Neural cell (in vitro differentiated cells): ENCODE measurements at regions not wholly inside any gene's neighbourhood (a gene's known extent, or its start where the extent isn't known, plus 50 kb on each side); places are given as distances from the start of the nearest gene placed in this dataset.

Source experiments
- H2AFZ ChIP-seq: fragments of 200-600, 300-800 bp; sonication (generic), shearing (Covaris generic); 2 replicates; pipeline ENCODE4 v1.6.0; 2014; ENCODE audit warnings: low read depth, mild to moderate bottlenecking, antibody characterized with exemption, low read length, moderate library complexity
- H3F3A ChIP-seq: fragments of 200-600 bp; shearing (Covaris generic); 2 replicates; pipeline ENCODE4 v1.6.1; 2016; ENCODE audit warnings: mild to moderate bottlenecking, moderate library complexity, mixed read lengths, antibody characterized with exemption, low read length; ENCODE audit not compliant: insufficient read depth, poor library complexity, severe bottlenecking
- H3K27ac ChIP-seq: fragments of 200-600, 300-800 bp; sonication (generic), shearing (Covaris generic); 2 replicates; pipeline ENCODE4 v1.5.1; 2014; ENCODE audit warnings: mild to moderate bottlenecking, low read length, moderate library complexity
- H3K27me3 ChIP-seq: fragments of 300-800, 200-600 bp; sonication (generic), shearing (Covaris generic); 2 replicates; pipeline ENCODE4 v1.6.0; 2014; ENCODE audit warnings: mild to moderate bottlenecking, low read depth, low read length, moderate library complexity; ENCODE audit not compliant: insufficient read depth
- H3K36me3 ChIP-seq: fragments of 300-800, 200-600 bp; sonication (generic), shearing (Covaris generic); 2 replicates; pipeline ENCODE4 v1.5.1; 2014; ENCODE audit warnings: mild to moderate bottlenecking, antibody characterized with exemption, low read length, moderate library complexity; ENCODE audit not compliant: insufficient read depth
- H3K4me2 ChIP-seq: fragments of 300-800, 200-600 bp; sonication (generic), shearing (Covaris generic); 2 replicates; pipeline ENCODE4 v1.6.0; 2014; ENCODE audit warnings: mild to moderate bottlenecking, low read length
- H3K4me3 ChIP-seq: fragments of 300-800, 200-600 bp; sonication (generic), shearing (Covaris generic); 2 replicates; pipeline ENCODE4 v1.5.1; 2014; ENCODE audit warnings: mild to moderate bottlenecking, low read length, moderate library complexity
- H3K79me2 ChIP-seq: fragments of 200-600 bp; shearing (Covaris generic); replicated peaks from 2 replicates; pipeline ENCODE4 v1.6.0; 2014; ENCODE audit warnings: mild to moderate bottlenecking, low read length, moderate library complexity; ENCODE audit not compliant: insufficient read depth
- H3K9ac ChIP-seq: fragments of 300-800, 200-600 bp; sonication (generic), shearing (Covaris generic); 2 replicates; pipeline ENCODE4 v1.6.1; 2016; ENCODE audit warnings: mild to moderate bottlenecking, low read length, mixed read lengths
- H3K9me2 ChIP-seq: fragments of 200-600 bp; shearing (Covaris generic); 2 replicates; pipeline ENCODE4 v1.6.1; 2016; ENCODE audit warnings: mild to moderate bottlenecking, low read length, mixed read lengths; ENCODE audit not compliant: insufficient read depth
- H3K9me3 ChIP-seq: fragments of 200-600, 300-800 bp; sonication (generic), shearing (Covaris generic); 2 replicates; pipeline ENCODE4 v1.6.1; 2016; ENCODE audit warnings: mild to moderate bottlenecking, mixed run types, low read length, moderate library complexity, mixed read lengths
- H4K20me1 ChIP-seq: fragments of 200-600 bp; shearing (Covaris generic); 2 replicates; pipeline ENCODE4 v1.6.1; 2016; ENCODE audit warnings: mild to moderate bottlenecking, mixed run types; ENCODE audit not compliant: insufficient read depth
- EP300 ChIP-seq: fragments of 450-650 bp; conservative IDR thresholded peaks from 2 replicates; pipeline ENCODE4 v1.6.1; 2014; ENCODE audit warnings: antibody characterized with exemption, mild to moderate bottlenecking, moderate library complexity; ENCODE audit not compliant: poor library complexity, severe bottlenecking
- EZH2 ChIP-seq: fragments of 200-600, 300-800 bp; shearing (Covaris generic), sonication (generic); IDR thresholded peaks from 2 replicates; pipeline ENCODE4 v1.6.1; 2014; ENCODE audit warnings: antibody characterized with exemption, low read length, borderline replicate concordance, mild to moderate bottlenecking; ENCODE audit not compliant: insufficient read depth, poor library complexity, severe bottlenecking
- MXI1 ChIP-seq: fragments of 450-650 bp; conservative IDR thresholded peaks from 2 replicates; pipeline ENCODE4 v1.6.1; 2014; ENCODE audit warnings: antibody characterized with exemption, mild to moderate bottlenecking; ENCODE audit not compliant: poor library complexity, severe bottlenecking
- POLR2AphosphoS5 ChIP-seq: IDR thresholded peaks from 2 replicates; pipeline ENCODE4 v1.6.1; 2012
- RAD21 ChIP-seq: fragments of 450-650 bp; conservative IDR thresholded peaks from 2 replicates; pipeline ENCODE4 v1.6.1; 2014; ENCODE audit warnings: antibody characterized with exemption, mild to moderate bottlenecking, moderate library complexity
- SMC3 ChIP-seq: fragments of 450-650 bp; conservative IDR thresholded peaks from 2 replicates; pipeline ENCODE4 v1.6.1; 2014; ENCODE audit warnings: antibody characterized with exemption, mild to moderate bottlenecking, moderate library complexity; ENCODE audit not compliant: poor library complexity
- TAF1 ChIP-seq: IDR thresholded peaks from 2 replicates; pipeline ENCODE4 v1.6.1; 2012; ENCODE audit warnings: low read depth
- TF ChIP-seq, protein P1 (sequence below): fragments of 450-650 bp; IDR thresholded peaks from 2 replicates; pipeline ENCODE4 v1.5.1; 2014; ENCODE audit warnings: antibody characterized with exemption, mild to moderate bottlenecking, moderate library complexity; ENCODE audit not compliant: poor library complexity, severe bottlenecking
- TF ChIP-seq, protein P2 (sequence below): IDR thresholded peaks from 2 replicates; pipeline ENCODE4 v1.6.1; 2012; ENCODE audit warnings: borderline replicate concordance

GRCh38 chr12:65630555-65630954, 193.7 kb upstream of the HMGA2 start:
- no peak overlapping the region for H3K27ac ChIP-seq
- no peaks in the 10 kb centered on the region for H3K36me3 ChIP-seq
- no peak overlapping the region for H3K4me2 ChIP-seq
- no peak for TF ChIP-seq MXI1
- no peak for TF ChIP-seq EP300
- TF ChIP-seq RAD21, result no peak
- TF ChIP-seq TAF1, result no peak
- no peak for TF ChIP-seq SMC3
- TF ChIP-seq, protein P1, sequence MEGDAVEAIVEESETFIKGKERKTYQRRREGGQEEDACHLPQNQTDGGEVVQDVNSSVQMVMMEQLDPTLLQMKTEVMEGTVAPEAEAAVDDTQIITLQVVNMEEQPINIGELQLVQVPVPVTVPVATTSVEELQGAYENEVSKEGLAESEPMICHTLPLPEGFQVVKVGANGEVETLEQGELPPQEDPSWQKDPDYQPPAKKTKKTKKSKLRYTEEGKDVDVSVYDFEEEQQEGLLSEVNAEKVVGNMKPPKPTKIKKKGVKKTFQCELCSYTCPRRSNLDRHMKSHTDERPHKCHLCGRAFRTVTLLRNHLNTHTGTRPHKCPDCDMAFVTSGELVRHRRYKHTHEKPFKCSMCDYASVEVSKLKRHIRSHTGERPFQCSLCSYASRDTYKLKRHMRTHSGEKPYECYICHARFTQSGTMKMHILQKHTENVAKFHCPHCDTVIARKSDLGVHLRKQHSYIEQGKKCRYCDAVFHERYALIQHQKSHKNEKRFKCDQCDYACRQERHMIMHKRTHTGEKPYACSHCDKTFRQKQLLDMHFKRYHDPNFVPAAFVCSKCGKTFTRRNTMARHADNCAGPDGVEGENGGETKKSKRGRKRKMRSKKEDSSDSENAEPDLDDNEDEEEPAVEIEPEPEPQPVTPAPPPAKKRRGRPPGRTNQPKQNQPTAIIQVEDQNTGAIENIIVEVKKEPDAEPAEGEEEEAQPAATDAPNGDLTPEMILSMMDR, result no peak
- TF ChIP-seq, protein P2, sequence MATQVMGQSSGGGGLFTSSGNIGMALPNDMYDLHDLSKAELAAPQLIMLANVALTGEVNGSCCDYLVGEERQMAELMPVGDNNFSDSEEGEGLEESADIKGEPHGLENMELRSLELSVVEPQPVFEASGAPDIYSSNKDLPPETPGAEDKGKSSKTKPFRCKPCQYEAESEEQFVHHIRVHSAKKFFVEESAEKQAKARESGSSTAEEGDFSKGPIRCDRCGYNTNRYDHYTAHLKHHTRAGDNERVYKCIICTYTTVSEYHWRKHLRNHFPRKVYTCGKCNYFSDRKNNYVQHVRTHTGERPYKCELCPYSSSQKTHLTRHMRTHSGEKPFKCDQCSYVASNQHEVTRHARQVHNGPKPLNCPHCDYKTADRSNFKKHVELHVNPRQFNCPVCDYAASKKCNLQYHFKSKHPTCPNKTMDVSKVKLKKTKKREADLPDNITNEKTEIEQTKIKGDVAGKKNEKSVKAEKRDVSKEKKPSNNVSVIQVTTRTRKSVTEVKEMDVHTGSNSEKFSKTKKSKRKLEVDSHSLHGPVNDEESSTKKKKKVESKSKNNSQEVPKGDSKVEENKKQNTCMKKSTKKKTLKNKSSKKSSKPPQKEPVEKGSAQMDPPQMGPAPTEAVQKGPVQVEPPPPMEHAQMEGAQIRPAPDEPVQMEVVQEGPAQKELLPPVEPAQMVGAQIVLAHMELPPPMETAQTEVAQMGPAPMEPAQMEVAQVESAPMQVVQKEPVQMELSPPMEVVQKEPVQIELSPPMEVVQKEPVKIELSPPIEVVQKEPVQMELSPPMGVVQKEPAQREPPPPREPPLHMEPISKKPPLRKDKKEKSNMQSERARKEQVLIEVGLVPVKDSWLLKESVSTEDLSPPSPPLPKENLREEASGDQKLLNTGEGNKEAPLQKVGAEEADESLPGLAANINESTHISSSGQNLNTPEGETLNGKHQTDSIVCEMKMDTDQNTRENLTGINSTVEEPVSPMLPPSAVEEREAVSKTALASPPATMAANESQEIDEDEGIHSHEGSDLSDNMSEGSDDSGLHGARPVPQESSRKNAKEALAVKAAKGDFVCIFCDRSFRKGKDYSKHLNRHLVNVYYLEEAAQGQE, result no peak
- TF ChIP-seq POLR2AphosphoS5, result no peak
- no peak for TF ChIP-seq EZH2
- no peaks in the 10 kb centered on the region for H3K27me3 ChIP-seq
- no peaks in the 10 kb centered on the region for H3K9me3 ChIP-seq
- H3K9me2 ChIP-seq, result no peaks in the 10 kb centered on the region
- no peaks in the 10 kb centered on the region for H4K20me1 ChIP-seq
- H3F3A ChIP-seq, result no peaks in the 10 kb centered on the region
- no peak overlapping the region for H2AFZ ChIP-seq
- no peaks in the 10 kb centered on the region for H3K79me2 ChIP-seq
- H3K9ac ChIP-seq, result no peak overlapping the region
- H3K4me3 ChIP-seq, result no peak overlapping the region

DNA sequence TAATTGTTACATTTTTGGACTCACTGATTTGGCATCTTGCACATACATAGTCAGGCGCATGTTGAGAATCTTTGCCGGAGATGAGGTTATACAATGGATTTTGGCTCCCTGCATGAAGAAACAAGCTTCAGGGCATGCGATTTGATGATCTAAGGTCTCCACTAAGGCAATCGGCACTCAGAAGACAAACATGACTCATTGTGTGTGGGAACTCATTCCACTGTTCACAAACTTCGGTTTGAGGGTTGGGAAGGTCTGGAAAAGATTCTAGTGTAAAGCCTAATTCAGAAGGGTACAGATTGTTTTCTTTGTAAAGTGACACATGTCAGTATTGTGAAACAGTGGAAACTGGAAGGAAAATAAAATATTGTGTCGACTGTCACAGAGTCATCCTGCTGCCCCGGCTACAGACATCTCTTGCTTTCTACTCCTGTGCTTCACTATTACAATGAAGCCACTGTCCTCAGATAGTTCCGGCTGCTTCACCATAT, 192.6 kb upstream of the HMGA2 start:
- H3K27ac ChIP-seq, result no peak overlapping the region
- no peaks in the 10 kb centered on the region for H3K79me2 ChIP-seq
- no peaks in the 10 kb centered on the region for H4K20me1 ChIP-seq
- no peaks in the 10 kb centered on the region for H3K27me3 ChIP-seq
- TF ChIP-seq TAF1 (no peak), EZH2 (no peak), POLR2AphosphoS5 (no peak), SMC3 (no peak), EP300 (no peak), MXI1 (no peak), RAD21 (no peak)
- TF ChIP-seq, protein P2, result no peak
- TF ChIP-seq, protein P1, result no peak
- H3F3A ChIP-seq, result no peaks in the 10 kb centered on the region
- no peak overlapping the region for H3K4me2 ChIP-seq
- H3K4me3 ChIP-seq, result no peak overlapping the region
- no peaks in the 10 kb centered on the region for H3K9me2 ChIP-seq
- H2AFZ ChIP-seq, result no peak overlapping the region
- no peaks in the 10 kb centered on the region for H3K36me3 ChIP-seq
- no peaks in the 10 kb centered on the region for H3K9me3 ChIP-seq
- H3K9ac ChIP-seq, result no peak overlapping the region
